ENCODE measurements at regions not wholly inside any gene's neighbourhood (a gene's known extent, or its start where the extent isn't known, plus 50 kb on each side); places are given as distances from the start of the nearest gene placed in this dataset.

GRCh38 chr3:187570776-187571175 is 99.4 kb downstream of the SST start:
- H3K27me3 Mint-ChIP-seq = peaks cover 13% of the 10 kb centered on the region

GRCh38 chr3:187568171-187568570 is 102.0 kb downstream of the SST start:
- H3K4me3 Mint-ChIP-seq = no peak overlapping the region
- H3K9me3 Mint-ChIP-seq = no peaks in the 10 kb centered on the region
- no peak for DNase-seq
- H3K27me3 Mint-ChIP-seq = peaks cover 12% of the 10 kb centered on the region
- CTCF ChIA-PET = interaction anchor here (1.1 kb wide), 1 partner anchor 248 kb away, joined by 3 read pairs; no protein-coding TSS in a partner anchor
- H3K27ac Mint-ChIP-seq = no peak overlapping the region
- H3K4me1 Mint-ChIP-seq = no peaks in the 10 kb centered on the region
- no peaks in the 10 kb centered on the region for H3K36me3 Mint-ChIP-seq (ENCODE audit: low read depth)
- POLR2A ChIA-PET = no interaction called here

More at GRCh38 chr3:187570776-187571175, 99.4 kb downstream of the SST start:
- Mint-ChIP-seq H3K4me3 (no peak overlapping the region), H3K4me1 (no peaks in the 10 kb centered on the region), H3K9me3 (no peaks in the 10 kb centered on the region), H3K27ac (no peak overlapping the region), H3K36me3 (ENCODE audit: low read depth) (no peaks in the 10 kb centered on the region)
- ChIA-PET CTCF (interaction anchor here (1.8 kb wide), 1 partner anchor 122 kb away, joined by 3 read pairs; no protein-coding TSS in a partner anchor), POLR2A (no interaction called here)
- no peak for DNase-seq

GRCh38 chr3:187567661-187568121 is 102.5 kb downstream of the SST start:
- no peaks in the 10 kb centered on the region for H3K9me3 Mint-ChIP-seq
- no peak overlapping the region for H3K27ac Mint-ChIP-seq
- no peaks in the 10 kb centered on the region for H3K36me3 Mint-ChIP-seq (ENCODE audit: low read depth)
- POLR2A ChIA-PET = no interaction called here
- no peak for DNase-seq
- no peaks in the 10 kb centered on the region for H3K4me1 Mint-ChIP-seq
- H3K27me3 Mint-ChIP-seq = peaks cover 9% of the 10 kb centered on the region
- CTCF ChIA-PET = interaction anchor here (1.0 to 1.1 kb wide), 2 partner anchors 11 to 111 kb away, joined by 3 read pairs; no protein-coding TSS in a partner anchor
- H3K4me3 Mint-ChIP-seq = no peak overlapping the region

GRCh38 chr3:187567021-187567420 is 103.2 kb downstream of the SST start:
- ChIA-PET CTCF (interaction anchor here (1.0 to 1.1 kb wide), 2 partner anchors 11 to 112 kb away, joined by 3 read pairs; no protein-coding TSS in a partner anchor), POLR2A (no interaction called here)
- H3K4me3 Mint-ChIP-seq = no peak overlapping the region
- H3K9me3 Mint-ChIP-seq = no peaks in the 10 kb centered on the region
- no peak for DNase-seq
- H3K27me3 Mint-ChIP-seq = peaks cover 9% of the 10 kb centered on the region
- no peak overlapping the region for H3K27ac Mint-ChIP-seq
- no peaks in the 10 kb centered on the region for H3K36me3 Mint-ChIP-seq (ENCODE audit: low read depth)
- H3K4me1 Mint-ChIP-seq = no peaks in the 10 kb centered on the region

- no peaks in the 10 kb centered on the region for H3K9me3 Mint-ChIP-seq
- no peak overlapping the region for H3K4me3 Mint-ChIP-seq
- no peak overlapping the region for H3K27ac Mint-ChIP-seq
- ChIA-PET POLR2A (no interaction called here), CTCF (interaction anchor here (1.1 to 1.7 kb wide), 2 partner anchors 9 to 114 kb away, joined by 3 to 6 read pairs; no protein-coding TSS in a partner anchor)
- peaks cover 7% of the 10 kb centered on the region for H3K27me3 Mint-ChIP-seq
- no peaks in the 10 kb centered on the region for H3K4me1 Mint-ChIP-seq
- DNase-seq = no peak
- H3K36me3 Mint-ChIP-seq (ENCODE audit: low read depth) = no peaks in the 10 kb centered on the region
These were observed 104.5 kb downstream of the SST start for GRCh38 chr3:187565701-187566100.

GRCh38 chr3:187558990-187559389 is 111.2 kb downstream of the SST start:
- Mint-ChIP-seq H3K27me3 (peaks cover 12% of the 10 kb centered on the region), H3K4me3 (no peak overlapping the region), H3K27ac (no peak overlapping the region), H3K36me3 (ENCODE audit: low read depth) (no peaks in the 10 kb centered on the region), H3K4me1 (no peaks in the 10 kb centered on the region), H3K9me3 (no peaks in the 10 kb centered on the region)
- POLR2A ChIA-PET = no interaction called here
- DNase-seq = no peak
- CTCF ChIA-PET = no interaction called here

- H3K27me3 Mint-ChIP-seq = peaks cover 35% of the 10 kb centered on the region
- POLR2A ChIA-PET = no interaction called here
These were observed 118.8 kb downstream of the SST start for GRCh38 chr3:187551416-187551815.

GRCh38 chr3:187550446-187550845 is 119.7 kb downstream of the SST start:
- Mint-ChIP-seq H3K9me3 (no peaks in the 10 kb centered on the region), H3K27ac (no peak overlapping the region), H3K36me3 (ENCODE audit: low read depth) (no peaks in the 10 kb centered on the region), H3K27me3 (peaks cover 38% of the 10 kb centered on the region), H3K4me3 (no peak overlapping the region), H3K4me1 (no peaks in the 10 kb centered on the region)
- DNase-seq = no peak
- ChIA-PET POLR2A (no interaction called here), CTCF (no interaction called here)

More at GRCh38 chr3:187551416-187551815, 118.8 kb downstream of the SST start:
- CTCF ChIA-PET = interaction anchor here (0.5 kb wide), 1 partner anchor 1178 kb away, joined by 4 read pairs; no protein-coding TSS in a partner anchor
- H3K4me3 Mint-ChIP-seq = no peak overlapping the region
- H3K27ac Mint-ChIP-seq = no peak overlapping the region
- H3K9me3 Mint-ChIP-seq = no peaks in the 10 kb centered on the region
- DNase-seq = no peak
- no peaks in the 10 kb centered on the region for H3K4me1 Mint-ChIP-seq
- no peaks in the 10 kb centered on the region for H3K36me3 Mint-ChIP-seq (ENCODE audit: low read depth)

GRCh38 chr3:187545366-187545765 is 124.8 kb downstream of the SST start:
- Mint-ChIP-seq H3K36me3 (ENCODE audit: low read depth) (no peaks in the 10 kb centered on the region), H3K4me3 (no peak overlapping the region), H3K27ac (no peak overlapping the region), H3K4me1 (no peaks in the 10 kb centered on the region), H3K9me3 (no peaks in the 10 kb centered on the region), H3K27me3 (peaks cover 25% of the 10 kb centered on the region)
- DNase-seq = no peak
- ChIA-PET CTCF (no interaction called here), POLR2A (no interaction called here)

GRCh38 chr3:187544326-187544725 is 125.9 kb downstream of the SST start:
- Mint-ChIP-seq H3K27ac (no peak overlapping the region), H3K4me1 (no peaks in the 10 kb centered on the region), H3K27me3 (peaks cover 23% of the 10 kb centered on the region), H3K4me3 (no peak overlapping the region), H3K9me3 (no peaks in the 10 kb centered on the region), H3K36me3 (ENCODE audit: low read depth) (no peaks in the 10 kb centered on the region)
- no peak for DNase-seq
- POLR2A ChIA-PET = no interaction called here
- CTCF ChIA-PET = no interaction called here

GRCh38 chr3:187540847-187541246 is 129.3 kb downstream of the SST start:
- Mint-ChIP-seq H3K36me3 (ENCODE audit: low read depth) (no peaks in the 10 kb centered on the region), H3K9me3 (no peaks in the 10 kb centered on the region), H3K4me1 (no peaks in the 10 kb centered on the region), H3K4me3 (no peak overlapping the region), H3K27me3 (peaks cover 7% of the 10 kb centered on the region), H3K27ac (no peak overlapping the region)
- ChIA-PET POLR2A (no interaction called here), CTCF (no interaction called here)
- no peak for DNase-seq

- Mint-ChIP-seq H3K27ac (no peak overlapping the region), H3K9me3 (no peaks in the 10 kb centered on the region), H3K27me3 (peaks cover 19% of the 10 kb centered on the region), H3K4me1 (no peaks in the 10 kb centered on the region), H3K4me3 (no peak overlapping the region), H3K36me3 (ENCODE audit: low read depth) (no peaks in the 10 kb centered on the region)
- no peak for DNase-seq
- POLR2A ChIA-PET = no interaction called here
- CTCF ChIA-PET = interaction anchor here (0.6 kb wide), 1 partner anchor 1160 kb away, joined by 5 read pairs; no protein-coding TSS in a partner anchor
These were observed 134.0 kb downstream of the SST start for GRCh38 chr3:187536185-187536584.

GRCh38 chr3:187533797-187534196 is 136.4 kb downstream of the SST start:
- no peak for DNase-seq
- Mint-ChIP-seq H3K27me3 (peaks cover 22% of the 10 kb centered on the region), H3K27ac (no peak overlapping the region), H3K4me3 (no peak overlapping the region), H3K36me3 (ENCODE audit: low read depth) (no peaks in the 10 kb centered on the region), H3K4me1 (no peaks in the 10 kb centered on the region), H3K9me3 (no peaks in the 10 kb centered on the region)
- ChIA-PET POLR2A (no interaction called here), CTCF (interaction anchor here (0.8 kb wide), 1 partner anchor 146 kb away, joined by 3 read pairs; no protein-coding TSS in a partner anchor)

GRCh38 chr3:187531831-187532230 is 138.4 kb downstream of the SST start:
- CTCF ChIA-PET = no interaction called here
- DNase-seq = no peak
- POLR2A ChIA-PET = no interaction called here
- H3K27me3 Mint-ChIP-seq = peaks cover 24% of the 10 kb centered on the region
- H3K27ac Mint-ChIP-seq = no peak overlapping the region
- H3K4me1 Mint-ChIP-seq = no peaks in the 10 kb centered on the region
- H3K36me3 Mint-ChIP-seq (ENCODE audit: low read depth) = no peaks in the 10 kb centered on the region
- no peak overlapping the region for H3K4me3 Mint-ChIP-seq
- H3K9me3 Mint-ChIP-seq = no peaks in the 10 kb centered on the region

All from activated CD4-positive, alpha-beta T cell treated with anti-CD3 and anti-CD28 coated beads, Interleukin-2, amount 10 ng/mL, durations not matched to agents 7 days and 5 days (primary cell).